Globus pallidus (tissue), 1 donor: ENCODE measurements at regions not wholly inside any gene's neighbourhood (a gene's known extent, or its start where the extent isn't known, plus 50 kb on each side); places are given as distances from the start of the nearest gene placed in this dataset.

Source experiments
- DNase-seq: peaks from one replicate; pipeline ENCODE4 v3.0.0-alpha.2; 2015; ENCODE audit warnings: low spot score

- DNase-seq = no peak
Observed at GRCh38 chr17:12588531-12588930, 77.2 kb upstream of the MYOCD start.

DNA sequence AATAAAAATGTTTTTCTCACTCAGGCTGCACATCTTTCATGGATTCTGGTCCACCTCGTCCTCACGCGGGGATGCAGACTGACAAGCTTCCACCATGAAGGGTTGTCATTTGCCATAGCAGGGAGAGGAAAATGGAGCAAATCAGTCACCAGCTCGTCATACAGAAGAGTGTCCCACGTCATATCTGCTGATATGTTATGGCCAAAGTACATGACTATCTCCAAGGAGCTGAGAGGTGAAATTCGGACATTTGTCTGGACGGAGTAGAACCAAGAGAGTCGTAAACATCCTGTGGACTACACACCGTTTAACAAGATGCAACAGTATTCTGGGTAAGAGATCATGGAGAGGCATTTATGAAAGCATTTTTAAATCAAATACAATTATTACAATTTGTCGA is 75.3 kb upstream of the MYOCD start:
- DNase-seq = no peak

- no peak for DNase-seq
Observed at GRCh38 chr17:12591021-12591735, 74.5 kb upstream of the MYOCD start.

GRCh38 chr17:12592941-12593340 is 72.7 kb upstream of the MYOCD start:
- DNase-seq = no peak

GRCh38 chr17:12596961-12597360 is 68.7 kb upstream of the MYOCD start:
- DNase-seq = no peak

GRCh38 chr17:12597895-12598294 is 67.8 kb upstream of the MYOCD start:
- no peak for DNase-seq

- no peak for DNase-seq
Observed at GRCh38 chr17:12599186-12599920, 66.3 kb upstream of the MYOCD start.

- DNase-seq = no peak
Observed at GRCh38 chr17:12600349-12600748, 65.3 kb upstream of the MYOCD start.

GRCh38 chr17:12603566-12603965 is 62.1 kb upstream of the MYOCD start:
- no peak for DNase-seq

DNA sequence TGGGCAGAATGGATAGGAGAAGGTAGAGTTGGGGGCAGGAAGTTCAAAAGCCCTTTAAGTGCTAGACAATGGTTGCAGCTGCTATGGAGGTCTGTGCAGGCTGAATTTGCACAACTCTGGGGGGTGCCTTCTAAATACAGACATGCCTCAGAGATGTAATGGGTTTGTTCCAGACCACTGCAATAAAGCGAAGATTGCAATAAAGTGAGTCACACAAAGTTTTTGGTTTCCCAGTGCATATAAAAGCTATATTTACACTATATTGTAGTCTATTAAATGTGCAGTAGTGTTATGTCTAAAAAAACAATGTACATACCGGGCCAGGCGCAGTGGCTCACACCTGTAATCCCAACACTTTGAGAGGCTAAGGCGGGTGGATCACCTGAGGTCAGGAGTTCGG is 60.5 kb upstream of the MYOCD start:
- DNase-seq = no peak

- no peak for DNase-seq
Observed at GRCh38 chr17:12613566-12613965, 52.1 kb upstream of the MYOCD start.
